ENCODE measurements at regions not wholly inside any gene's neighbourhood (a gene's known extent, or its start where the extent isn't known, plus 50 kb on each side); places are given as distances from the start of the nearest gene placed in this dataset.
"Not testable (repeated sequence)": the region's sequence is repeated elsewhere in the genome, so short reads cannot be mapped to it uniquely, and the experiment has no call there.

GRCh38 chr14:71430678-71431376, 501.4 kb upstream of the RGS6 start:
- Histone ChIP-seq H3K27ac (no peak overlapping the region), H3K36me3 (no peaks in the 10 kb centered on the region), H3K4me3 (no peak overlapping the region), H3K9me3 (peaks cover 0 to 11% (median 0%) of the 10 kb centered on the region in 3 donors), H3K4me1 (no peaks in the 10 kb centered on the region), H3K27me3 (no peaks in the 10 kb centered on the region)
- 90 to 92% methylated on average over 3 of the region's 3 CpGs for WGBS, 2 donors (ENCODE audit: low coverage in 1 of 2)
- no peak for ATAC-seq
- TF ChIP-seq POLR2A (IDR thresholded peaks at IDR 0.05) (no peak), EP300 (IDR thresholded peaks at IDR 0.05) (no peak), CTCF (IDR thresholded peaks at IDR 0.05) (no peak), POLR2AphosphoS5 (IDR thresholded peaks at IDR 0.05) (no peak)

GRCh38 chr14:71432334-71433110, 499.7 kb upstream of the RGS6 start:
- no peak overlapping the region for H3K27ac ChIP-seq
- 89 to 91% methylated on average over 2 to 3 of the region's 3 CpGs for WGBS, 2 donors (ENCODE audit: low coverage in 1 of 2)
- ATAC-seq: no peak
- H3K27me3 ChIP-seq: no peaks in the 10 kb centered on the region
- H3K4me3 ChIP-seq: no peak overlapping the region
- TF ChIP-seq EP300 (IDR thresholded peaks at IDR 0.05): no peak
- TF ChIP-seq POLR2AphosphoS5 (IDR thresholded peaks at IDR 0.05): no peak
- TF ChIP-seq CTCF (IDR thresholded peaks at IDR 0.05): no peak
- TF ChIP-seq POLR2A (IDR thresholded peaks at IDR 0.05): no peak
- no peaks in the 10 kb centered on the region for H3K9me3 ChIP-seq
- H3K4me1 ChIP-seq: no peaks in the 10 kb centered on the region
- no peaks in the 10 kb centered on the region for H3K36me3 ChIP-seq

GRCh38 chr14:71433303-71433702, 498.9 kb upstream of the RGS6 start:
- no peak for ATAC-seq

GRCh38 chr14:71435641-71436040, 496.6 kb upstream of the RGS6 start:
- WGBS, 2 donors (ENCODE audit: low coverage in 1 of 2): 96 to 100% methylated on average over 2 of the region's 2 CpGs
- not testable (repeated sequence) for ATAC-seq, H3K36me3 ChIP-seq, H3K27ac ChIP-seq, H3K27me3 ChIP-seq, H3K4me3 ChIP-seq, H3K9me3 ChIP-seq
- H3K4me1 ChIP-seq: peaks cover 4 to 28% (median 12%) of the 10 kb centered on the region in 3 donors

More at GRCh38 chr14:71433303-71433702, 498.9 kb upstream of the RGS6 start:
- Histone ChIP-seq H3K9me3 (no peaks in the 10 kb centered on the region), H3K36me3 (no peaks in the 10 kb centered on the region), H3K27me3 (no peaks in the 10 kb centered on the region), H3K4me3 (no peak overlapping the region), H3K27ac (no peak overlapping the region), H3K4me1 (peaks cover 0 to 7% (median 0%) of the 10 kb centered on the region in 3 donors)
- TF ChIP-seq EP300 (IDR thresholded peaks at IDR 0.05) (no peak), CTCF (IDR thresholded peaks at IDR 0.05) (no peak), POLR2AphosphoS5 (IDR thresholded peaks at IDR 0.05) (no peak), POLR2A (IDR thresholded peaks at IDR 0.05) (no peak)
- WGBS, 2 donors (ENCODE audit: low coverage in 1 of 2): 91% methylated on average over 5 to 6 of the region's 8 CpGs

GRCh38 chr14:71437870-71438269, 494.4 kb upstream of the RGS6 start:
- ATAC-seq: no peak
- 67 to 72% methylated on average over 4 of the region's 4 CpGs for WGBS, 2 donors (ENCODE audit: low coverage in 1 of 2)
- Histone ChIP-seq H3K27ac (peak overlapping the region in 1 of 4 donors; percentile 53), H3K36me3 (no peaks in the 10 kb centered on the region), H3K4me3 (no peak overlapping the region), H3K9me3 (no peaks in the 10 kb centered on the region), H3K27me3 (no peaks in the 10 kb centered on the region), H3K4me1 (peaks cover 4 to 40% (median 16%) of the 10 kb centered on the region in 3 donors)
- TF ChIP-seq POLR2AphosphoS5 (IDR thresholded peaks at IDR 0.05) (no peak), CTCF (IDR thresholded peaks at IDR 0.05) (no peak), POLR2A (IDR thresholded peaks at IDR 0.05) (no peak), EP300 (IDR thresholded peaks at IDR 0.05) (no peak)
